HCT116 (cell line): ENCODE measurements at regions not wholly inside any gene's neighbourhood (a gene's known extent, or its start where the extent isn't known, plus 50 kb on each side); places are given as distances from the start of the nearest gene placed in this dataset.

Source experiments
- ATAC-seq: fragments of 200-7000 bp; cut with Tn5 transposase; 2 replicates; pipeline ENCODE4 v1.9.1; 2020; ENCODE audit warnings: mild to moderate bottlenecking, moderate library complexity
- BruUV-seq: library from RNA; stranded (reverse); fragments of 400-500 nt; replicated peaks from 2 replicates; lab custom pipeline; 2021; lab: Mats Ljungman, UMichigan
- CTCF ChIA-PET: fragments of 300-600 bp; sonication (Branson Sonifier 250); formaldehyde crosslinking; loops from one replicate; lab custom pipeline; 2021; ENCODE audit warnings: antibody characterized with exemption; lab: Charles Lee
- POLR2A ChIA-PET: fragments of 300-600, 350-600 bp; sonication (Branson Sonifier 250); formaldehyde crosslinking; loops from one replicate; lab custom pipeline; 2021; ENCODE audit warnings: antibody characterized with exemption; lab: Charles Lee
- RAD21 ChIA-PET, 2 experiments: fragments of 300-600 bp; sonication (Branson Sonifier 250); formaldehyde crosslinking; loops; one replicate each; lab custom pipeline; 2023; ENCODE audit warnings: low total read pairs in 2 of 2; ENCODE audit not compliant: uncharacterized antibody in 2 of 2, unreplicated experiment in 2 of 2, low non-redundant PET in 1 of 2; lab: Charles Lee
- DNase-seq: peaks from one replicate; pipeline ENCODE4 v3.0.0-alpha.2; 2010; ENCODE audit warnings: low read depth, low spot score
- H2AFZ ChIP-seq: fragments of 200-600 bp; shearing (Covaris generic), sonication (generic); 2 replicates; pipeline ENCODE4 v1.6.1; 2017; ENCODE audit warnings: low read depth, mixed run types, mixed read lengths, antibody characterized with exemption, low read length; ENCODE audit not compliant: poor library complexity, severe bottlenecking
- H3K27ac ChIP-seq: 2 replicates; pipeline ENCODE4 v1.5.1; 2012; ENCODE audit warnings: low read depth, low read length
- H3K27me3 ChIP-seq: fragments of 200-600 bp; sonication (generic); 2 replicates; pipeline ENCODE4 v1.6.1; 2016; ENCODE audit warnings: mixed run types, low read length, mixed read lengths; ENCODE audit not compliant: insufficient read depth
- H3K36me3 ChIP-seq, 2 experiments: fragments of 200-500 bp in 1 of 2; fragments of 200-600 bp in 1 of 2; sonication (Bioruptor generic) in 1 of 2; sonication (generic) in 1 of 2; 2 replicates each; pipeline versions ENCODE4 v1.5.1 to v1.6.1; 2014 to 2016; ENCODE audit warnings: low read length in 2 of 2, inconsistent platforms in 1 of 2, mixed read lengths in 1 of 2, mixed run types in 1 of 2; ENCODE audit not compliant: insufficient read depth in 2 of 2, control insufficient read depth in 1 of 2
- H3K4me1 ChIP-seq, 2 experiments: fragments of 200-600 bp in 1 of 2; sonication (generic) in 1 of 2; 2 replicates each; pipeline versions ENCODE4 v1.5.1 to v1.6.1; 2012 to 2017; ENCODE audit warnings: low read length in 2 of 2, inconsistent platforms in 1 of 2, mild to moderate bottlenecking in 1 of 2, mixed read lengths in 1 of 2, mixed run types in 1 of 2, moderate library complexity in 1 of 2; ENCODE audit not compliant: insufficient read depth in 2 of 2, control insufficient read depth in 1 of 2
- H3K4me2 ChIP-seq: fragments of 200-600 bp; sonication (generic); 2 replicates; pipeline ENCODE4 v1.6.1; 2017; ENCODE audit warnings: mixed run types, low read length, mixed read lengths
- H3K4me3 ChIP-seq, 2 experiments: fragments of 200-600 bp in 1 of 2; sonication (generic) in 1 of 2; replicated peaks in 1 of 2; 2 replicates each; pipeline ENCODE4 v1.5.1; 2011 to 2016; ENCODE audit warnings: low read length in 2 of 2, control low read depth in 1 of 2, low read depth in 1 of 2, mild to moderate bottlenecking in 1 of 2, mixed read lengths in 1 of 2, mixed run types in 1 of 2
- H3K79me2 ChIP-seq: fragments of 200-600 bp; sonication (generic); 2 replicates; pipeline ENCODE4 v1.6.1; 2017; ENCODE audit warnings: mild to moderate bottlenecking, mixed run types, low read length, moderate library complexity, mixed read lengths; ENCODE audit not compliant: insufficient read depth
- H3K9ac ChIP-seq: fragments of 200-600 bp; sonication (generic); 2 replicates; pipeline ENCODE4 v1.6.1; 2016; ENCODE audit warnings: low read length, mixed read lengths
- H3K9me2 ChIP-seq: fragments of 200-600 bp; sonication (generic), shearing (Covaris generic); 2 replicates; pipeline ENCODE4 v1.6.1; 2017; ENCODE audit warnings: mixed run types, mild to moderate bottlenecking, moderate library complexity; ENCODE audit not compliant: insufficient read depth
- H3K9me3 ChIP-seq, 2 experiments: fragments of 200-500 bp in 1 of 2; fragments of 200-600 bp in 1 of 2; sonication (Bioruptor generic) in 1 of 2; sonication (generic) in 1 of 2; 2 replicates each; pipeline ENCODE4 v1.6.1; 2014 to 2017; ENCODE audit warnings: low read length in 2 of 2, mixed read lengths in 2 of 2, inconsistent platforms in 1 of 2, low read depth in 1 of 2, mild to moderate bottlenecking in 1 of 2, mixed run types in 1 of 2, moderate library complexity in 1 of 2; ENCODE audit not compliant: control insufficient read depth in 1 of 2, insufficient read depth in 1 of 2
- H4K20me1 ChIP-seq: fragments of 200-600 bp; sonication (generic), shearing (Covaris generic); 2 replicates; pipeline ENCODE4 v1.6.1; 2017; ENCODE audit warnings: mixed run types, mild to moderate bottlenecking, moderate library complexity; ENCODE audit not compliant: insufficient read depth
- CBX3 ChIP-seq: IDR thresholded peaks from 2 replicates; pipeline ENCODE4 v1.6.1; 2012; ENCODE audit warnings: low read depth
- CTCF ChIP-seq, 3 experiments: fragments of 200-600 bp in 1 of 3; sonication (generic) in 1 of 3; IDR thresholded peaks in 2 of 3; conservative IDR thresholded peaks in 1 of 3; 2 replicates each; pipeline ENCODE4 v1.5.1; 2012 to 2017; ENCODE audit warnings: low read depth in 2 of 3, low read length in 2 of 3, antibody characterized with exemption in 1 of 3, borderline replicate concordance in 1 of 3, control low read depth in 1 of 3, mild to moderate bottlenecking in 1 of 3, mixed read lengths in 1 of 3, mixed run types in 1 of 3, moderate library complexity in 1 of 3; ENCODE audit not compliant: insufficient read depth in 1 of 3
- EZH2 ChIP-seq: fragments of 200-600 bp; sonication (generic); IDR thresholded peaks from 2 replicates; pipeline ENCODE4 v1.6.1; 2017; ENCODE audit warnings: antibody characterized with exemption, mixed run types
- EZH2phosphoT487 ChIP-seq: fragments of 200-600 bp; IDR thresholded peaks from 2 replicates; pipeline ENCODE4 v1.6.1; 2018; ENCODE audit warnings: antibody characterized with exemption, borderline replicate concordance
- FOSL1 ChIP-seq: IDR thresholded peaks from 2 replicates; pipeline ENCODE4 v1.6.1; 2012; ENCODE audit warnings: low read depth
- MAX ChIP-seq: IDR thresholded peaks from 2 replicates; pipeline ENCODE4 v1.6.1; 2012
- POLR2A ChIP-seq: IDR thresholded peaks from 2 replicates; pipeline ENCODE4 v1.7.0; 2011; ENCODE audit warnings: borderline replicate concordance; ENCODE audit not compliant: insufficient read depth, insufficient read length; ENCODE audit errors: extremely low read depth
- SRF ChIP-seq: IDR thresholded peaks from 2 replicates; pipeline ENCODE4 v1.6.1; 2012; ENCODE audit warnings: low read depth
- TCF7L2 ChIP-seq: IDR thresholded peaks from 2 replicates; pipeline ENCODE4 v1.7.0; 2011; ENCODE audit warnings: borderline replicate concordance, inconsistent platforms; ENCODE audit not compliant: insufficient read depth, insufficient read length; ENCODE audit errors: extremely low read depth
- intact Hi-C: fragments of 100-400 bp; cut with micrococcal nuclease; formaldehyde crosslinking; loops from 2 replicates; pipeline ENCODE4 v1.10.0; 2022

GRCh38 chr17:71320009-71320796 lies 800.6 kb upstream of the SOX9 start:
- Histone ChIP-seq H3K9ac (no peak overlapping the region), H3K27me3 (no peaks in the 10 kb centered on the region), H4K20me1 (no peaks in the 10 kb centered on the region), H2AFZ (no peak overlapping the region), H3K4me3 (no peak overlapping the region), H3K9me2 (no peaks in the 10 kb centered on the region), H3K27ac (no peak overlapping the region), H3K36me3 (no peaks in the 10 kb centered on the region), H3K79me2 (no peaks in the 10 kb centered on the region), H3K4me2 (no peak overlapping the region), H3K4me1 (no peaks in the 10 kb centered on the region), H3K9me3 (no peaks in the 10 kb centered on the region)
- ATAC-seq: no peak
- TF ChIP-seq EZH2 (no peak), TCF7L2 (no peak), FOSL1 (no peak), CBX3 (no peak)
- RAD21 ChIA-PET: no interaction called here
- BruUV-seq: no TSS peak
- intact Hi-C loops: no loop called here
- POLR2A ChIA-PET: no interaction called here
- no peak for DNase-seq
- CTCF ChIA-PET: no interaction called here

- intact Hi-C loops: no loop called here
- no peak for ATAC-seq
- Histone ChIP-seq H3K4me1 (no peaks in the 10 kb centered on the region), H3K4me2 (no peak overlapping the region), H3K9ac (no peak overlapping the region), H3K9me2 (no peaks in the 10 kb centered on the region), H3K9me3 (no peaks in the 10 kb centered on the region), H3K36me3 (no peaks in the 10 kb centered on the region), H4K20me1 (no peaks in the 10 kb centered on the region), H3K27me3 (no peaks in the 10 kb centered on the region), H3K4me3 (no peak overlapping the region), H3K79me2 (no peaks in the 10 kb centered on the region), H3K27ac (no peak overlapping the region), H2AFZ (no peak overlapping the region)
- TF ChIP-seq EZH2phosphoT487 (no peak), SRF (no peak), POLR2A (no peak), MAX (no peak), CTCF (IDR thresholded peaks at IDR 0.05 in 2 of 3, conservative IDR thresholded peaks at IDR 0.05 in 1 of 3; ENCODE audit: borderline replicate concordance in 1 of 3, insufficient read depth in 1 of 3, low read depth in 2 of 3, low read length in 2 of 3) (no peak)
- ChIA-PET RAD21 (no interaction called here), POLR2A (no interaction called here), CTCF (no interaction called here)
- no peak for DNase-seq
- BruUV-seq: no TSS peak
These were observed 795.7 kb upstream of the SOX9 start for GRCh38 chr17:71325117-71325516.
